ENCODE measurements at regions not wholly inside any gene's neighbourhood (a gene's known extent, or its start where the extent isn't known, plus 50 kb on each side); places are given as distances from the start of the nearest gene placed in this dataset.

GRCh38 chr5:173527671-173528070 is 88.8 kb downstream of the BOD1 start:
- DNase-seq, result no peak
- no peaks in the 10 kb centered on the region for H3K36me3 ChIP-seq (ENCODE audit: control insufficient read depth, insufficient read depth, low read length)
- no peak for TF ChIP-seq CTCF (IDR thresholded peaks at IDR 0.05; ENCODE audit: insufficient read depth in 1 of 2, low read depth in 1 of 2, low read length in 1 of 2, severe bottlenecking in 1 of 2, unreplicated experiment in 1 of 2)
- no TSS peak for BruUV-seq (replicated peaks)
- ChIA-PET CTCF (no interaction called here), POLR2A (no interaction called here)
- H3K27me3 ChIP-seq (replicated peaks; ENCODE audit: control insufficient read depth, insufficient read depth, low read length), result no peaks in the 10 kb centered on the region
- no peak overlapping the region for H3K4me3 ChIP-seq (ENCODE audit: low read depth, low read length)
- Mint-ChIP-seq H3K27me3 (ENCODE audit: insufficient read depth, unreplicated experiment) (no peaks in the 10 kb centered on the region), H3K36me3 (ENCODE audit: insufficient read depth, unreplicated experiment) (no peaks in the 10 kb centered on the region), H3K9me3 (ENCODE audit: unreplicated experiment) (peaks cover 10% of the 10 kb centered on the region), H3K27ac (ENCODE audit: unreplicated experiment) (no peak overlapping the region), H3K4me3 (ENCODE audit: unreplicated experiment) (no peak overlapping the region), H3K4me1 (ENCODE audit: low read depth, unreplicated experiment) (peaks cover 7% of the 10 kb centered on the region)
- no peaks in the 10 kb centered on the region for H3K4me1 ChIP-seq
- H3K9me3 ChIP-seq, result no peaks in the 10 kb centered on the region; the same call in 1 of the 2 replicates
- intact Hi-C loops (cut with micrococcal nuclease; ENCODE audit: unreplicated experiment), result no loop called here

DNA sequence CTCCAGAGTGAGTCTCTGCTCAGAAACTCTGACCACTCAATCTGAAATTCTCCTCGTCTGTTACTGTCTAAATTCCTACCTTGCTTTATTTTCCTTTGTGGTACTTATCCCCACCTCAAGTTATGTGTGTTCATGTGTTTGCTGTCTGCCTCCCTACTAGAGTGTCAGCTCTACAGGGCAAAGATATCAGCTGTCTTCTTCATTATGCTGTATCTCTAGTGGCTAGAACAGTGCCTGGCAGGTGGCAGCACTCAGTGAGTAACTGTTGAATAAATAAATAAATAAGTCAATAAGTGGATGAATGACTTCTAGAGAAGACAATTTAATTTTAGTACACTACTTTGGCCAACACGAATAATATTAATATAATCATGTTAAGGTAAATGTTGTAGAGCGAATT is 92.3 kb downstream of the BOD1 start:
- Histone ChIP-seq H3K27me3 (replicated peaks; ENCODE audit: control insufficient read depth, insufficient read depth, low read length) (no peaks in the 10 kb centered on the region), H3K4me3 (ENCODE audit: low read depth, low read length) (no peak overlapping the region), H3K9me3 (peaks cover 3% of the 10 kb centered on the region), H3K36me3 (ENCODE audit: control insufficient read depth, insufficient read depth, low read length) (no peaks in the 10 kb centered on the region), H3K4me1 (no peaks in the 10 kb centered on the region)
- no peak for DNase-seq
- no peak overlapping the region for H3K4me3 Mint-ChIP-seq (ENCODE audit: unreplicated experiment)
- POLR2A ChIA-PET, result no interaction called here
- TF ChIP-seq CTCF (IDR thresholded peaks at IDR 0.05; ENCODE audit: insufficient read depth in 1 of 2, low read depth in 1 of 2, low read length in 1 of 2, severe bottlenecking in 1 of 2, unreplicated experiment in 1 of 2), result no peak
- no TSS peak for BruUV-seq (replicated peaks)
- no peaks in the 10 kb centered on the region for H3K4me1 Mint-ChIP-seq (ENCODE audit: low read depth, unreplicated experiment)
- no peaks in the 10 kb centered on the region for H3K36me3 Mint-ChIP-seq (ENCODE audit: insufficient read depth, unreplicated experiment)
- H3K27ac Mint-ChIP-seq (ENCODE audit: unreplicated experiment), result no peak overlapping the region
- no peaks in the 10 kb centered on the region for H3K9me3 Mint-ChIP-seq (ENCODE audit: unreplicated experiment)
- CTCF ChIA-PET, result no interaction called here
- H3K27me3 Mint-ChIP-seq (ENCODE audit: insufficient read depth, unreplicated experiment), result peaks cover 3% of the 10 kb centered on the region
- intact Hi-C loops (cut with micrococcal nuclease; ENCODE audit: unreplicated experiment), result no loop called here

DNA sequence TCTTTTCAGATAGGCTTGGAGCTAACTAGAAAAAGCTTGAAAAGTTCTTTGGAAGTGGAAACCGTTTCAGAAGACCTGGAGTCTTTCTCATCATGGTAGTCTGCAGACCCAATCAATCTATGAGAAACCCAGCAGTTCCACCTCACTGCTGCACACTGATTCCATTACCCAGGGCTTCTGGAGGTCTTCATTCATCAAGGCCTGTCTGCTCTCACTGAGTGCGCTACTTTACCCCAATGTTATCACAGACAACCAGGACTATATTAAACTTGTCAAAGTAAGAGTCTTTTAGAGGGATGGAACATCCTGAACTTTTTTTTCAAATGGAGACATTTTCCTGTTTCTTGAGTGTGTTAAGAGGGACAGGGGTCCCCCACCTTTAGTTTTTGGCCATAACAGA is 93.1 kb downstream of the BOD1 start:
- Histone ChIP-seq H3K4me1 (no peaks in the 10 kb centered on the region), H3K4me3 (ENCODE audit: low read depth, low read length) (no peak overlapping the region), H3K27me3 (replicated peaks; ENCODE audit: control insufficient read depth, insufficient read depth, low read length) (no peaks in the 10 kb centered on the region), H3K9me3 (peaks cover 3% of the 10 kb centered on the region), H3K36me3 (ENCODE audit: control insufficient read depth, insufficient read depth, low read length) (no peaks in the 10 kb centered on the region)
- Mint-ChIP-seq H3K4me3 (ENCODE audit: unreplicated experiment) (no peak overlapping the region), H3K4me1 (ENCODE audit: low read depth, unreplicated experiment) (no peaks in the 10 kb centered on the region), H3K27ac (ENCODE audit: unreplicated experiment) (no peak overlapping the region), H3K36me3 (ENCODE audit: insufficient read depth, unreplicated experiment) (no peaks in the 10 kb centered on the region), H3K9me3 (ENCODE audit: unreplicated experiment) (no peaks in the 10 kb centered on the region), H3K27me3 (ENCODE audit: insufficient read depth, unreplicated experiment) (peaks cover 3% of the 10 kb centered on the region)
- no peak for TF ChIP-seq CTCF (IDR thresholded peaks at IDR 0.05; ENCODE audit: insufficient read depth in 1 of 2, low read depth in 1 of 2, low read length in 1 of 2, severe bottlenecking in 1 of 2, unreplicated experiment in 1 of 2)
- intact Hi-C loops (cut with micrococcal nuclease; ENCODE audit: unreplicated experiment), result no loop called here
- CTCF ChIA-PET, result no interaction called here
- POLR2A ChIA-PET, result no interaction called here
- BruUV-seq (replicated peaks), result no TSS peak
- DNase-seq, result no peak

Measured in Caco-2 (cell line).